Activated CD8-positive, alpha-beta memory T cell treated with anti-CD3 and anti-CD28 coated beads for 48 hours (primary cell): ENCODE measurements at regions not wholly inside any gene's neighbourhood (a gene's known extent, or its start where the extent isn't known, plus 50 kb on each side); places are given as distances from the start of the nearest gene placed in this dataset.
"Not testable (repeated sequence)": the region's sequence is repeated elsewhere in the genome, so short reads cannot be mapped to it uniquely, and the experiment has no call there.

Experiments
- DNase-seq, 3 experiments: peaks; one replicate each; pipeline ENCODE4 v3.0.0-alpha.2; 2020; ENCODE audit warnings: low read depth in 2 of 3, low spot score in 2 of 3

GRCh38 chr1:228668553-228669241 is 66.6 kb upstream of the RHOU start:
- no peak for DNase-seq

- DNase-seq: no peak
Observed at GRCh38 chr1:228669242-228669585, 66.1 kb upstream of the RHOU start.

- not testable (repeated sequence) for DNase-seq
Observed at GRCh38 chr1:228681076-228681565, 54.2 kb upstream of the RHOU start.

GRCh38 chr1:228683428-228683827 is 51.9 kb upstream of the RHOU start:
- DNase-seq: no peak

- DNase-seq: no peak
Observed at GRCh38 chr1:228684607-228685006, 50.7 kb upstream of the RHOU start.

GRCh38 chr1:228685081-228685660 is 50.1 kb upstream of the RHOU start:
- DNase-seq: no peak
